NB4 (cell line): ENCODE measurements at regions not wholly inside any gene's neighbourhood (a gene's known extent, or its start where the extent isn't known, plus 50 kb on each side); places are given as distances from the start of the nearest gene placed in this dataset.

Experiments used
- POLR2A ChIP-seq: IDR thresholded peaks from 2 replicates; pipeline ENCODE4 v1.6.1; 2011; ENCODE audit warnings: mild to moderate bottlenecking; ENCODE audit not compliant: insufficient read length; ENCODE audit errors: extremely low read depth
- TF ChIP-seq, protein P1 (sequence below): IDR thresholded peaks from one replicate; pipeline ENCODE4 v1.5.1; 2012; ENCODE audit warnings: low read depth, low read length
- TF ChIP-seq, protein P2 (sequence below): IDR thresholded peaks from 2 replicates; pipeline ENCODE4 v1.6.1; 2011; ENCODE audit warnings: low read depth, low read length

- TF ChIP-seq, protein P1, sequence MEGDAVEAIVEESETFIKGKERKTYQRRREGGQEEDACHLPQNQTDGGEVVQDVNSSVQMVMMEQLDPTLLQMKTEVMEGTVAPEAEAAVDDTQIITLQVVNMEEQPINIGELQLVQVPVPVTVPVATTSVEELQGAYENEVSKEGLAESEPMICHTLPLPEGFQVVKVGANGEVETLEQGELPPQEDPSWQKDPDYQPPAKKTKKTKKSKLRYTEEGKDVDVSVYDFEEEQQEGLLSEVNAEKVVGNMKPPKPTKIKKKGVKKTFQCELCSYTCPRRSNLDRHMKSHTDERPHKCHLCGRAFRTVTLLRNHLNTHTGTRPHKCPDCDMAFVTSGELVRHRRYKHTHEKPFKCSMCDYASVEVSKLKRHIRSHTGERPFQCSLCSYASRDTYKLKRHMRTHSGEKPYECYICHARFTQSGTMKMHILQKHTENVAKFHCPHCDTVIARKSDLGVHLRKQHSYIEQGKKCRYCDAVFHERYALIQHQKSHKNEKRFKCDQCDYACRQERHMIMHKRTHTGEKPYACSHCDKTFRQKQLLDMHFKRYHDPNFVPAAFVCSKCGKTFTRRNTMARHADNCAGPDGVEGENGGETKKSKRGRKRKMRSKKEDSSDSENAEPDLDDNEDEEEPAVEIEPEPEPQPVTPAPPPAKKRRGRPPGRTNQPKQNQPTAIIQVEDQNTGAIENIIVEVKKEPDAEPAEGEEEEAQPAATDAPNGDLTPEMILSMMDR, result no peak
- TF ChIP-seq, protein P2, sequence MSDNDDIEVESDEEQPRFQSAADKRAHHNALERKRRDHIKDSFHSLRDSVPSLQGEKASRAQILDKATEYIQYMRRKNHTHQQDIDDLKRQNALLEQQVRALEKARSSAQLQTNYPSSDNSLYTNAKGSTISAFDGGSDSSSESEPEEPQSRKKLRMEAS, result no peak
- TF ChIP-seq POLR2A, result no peak
Measured at GRCh38 chr15:24777307-24777706, 101.7 kb downstream of the NPAP1 start.
